Hypothalamus (tissue), 51 donors: ENCODE measurements at regions not wholly inside any gene's neighbourhood (a gene's known extent, or its start where the extent isn't known, plus 50 kb on each side); places are given as distances from the start of the nearest gene placed in this dataset.

Experiments
- DNase-seq, 51 donors: peaks; one replicate each; lab custom pipeline; 2025; lab: John Stamatoyannopoulos, UW

DNA sequence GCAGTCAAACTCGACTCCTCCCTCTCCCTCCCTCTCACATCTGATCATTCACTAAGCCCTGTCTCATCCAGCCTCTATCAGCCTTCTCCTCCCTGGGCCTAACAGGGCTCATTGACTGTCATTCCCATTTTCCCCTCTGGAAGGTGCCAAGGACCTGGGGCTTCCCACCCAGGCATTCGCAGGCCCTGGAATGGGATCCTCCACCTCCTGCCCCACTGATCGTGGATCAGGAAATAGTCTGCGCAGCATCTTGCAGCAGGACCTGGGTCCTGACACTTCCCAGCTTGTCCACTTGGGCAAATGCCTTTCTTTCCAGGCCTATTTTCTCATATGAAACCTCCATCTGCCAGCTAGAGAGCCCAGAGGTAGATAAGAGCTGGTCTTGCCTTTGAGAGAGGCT, 71.2 kb upstream of the ZC3H12A start:
- no peak for DNase-seq

- no peak for DNase-seq
Observed at GRCh38 chr1:37404711-37405110, 69.7 kb upstream of the ZC3H12A start.

GRCh38 chr1:37410105-37410504, 64.3 kb upstream of the ZC3H12A start:
- DNase-seq = peak in 4 of 51 donors; percentile 18 to 64 (median 50)

DNA sequence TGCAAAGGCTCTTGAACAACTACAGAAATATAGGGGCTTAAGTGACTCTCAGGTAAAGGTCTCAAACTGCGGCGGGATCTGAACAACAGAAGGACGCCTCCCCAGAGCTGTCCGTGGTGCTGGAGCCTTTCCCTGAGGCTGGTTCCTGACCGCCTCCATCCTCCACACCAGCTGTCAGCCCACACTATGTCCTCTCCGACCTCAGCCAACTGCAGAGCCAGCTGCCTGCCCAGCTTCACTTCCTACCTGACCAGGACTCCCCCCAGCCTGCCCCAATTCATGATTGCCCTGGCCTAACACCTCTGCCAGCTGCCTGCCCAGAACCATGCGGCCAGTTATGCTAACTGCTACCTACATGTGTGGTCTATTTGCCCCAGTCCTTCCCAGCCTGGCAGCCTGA, 63.6 kb upstream of the ZC3H12A start:
- DNase-seq = peak in 1 of 51 donors; percentile 9

- DNase-seq = peak in 2 of 51 donors; percentile 12 to 30
Observed at GRCh38 chr1:37415611-37416244, 58.7 kb upstream of the ZC3H12A start.

DNA sequence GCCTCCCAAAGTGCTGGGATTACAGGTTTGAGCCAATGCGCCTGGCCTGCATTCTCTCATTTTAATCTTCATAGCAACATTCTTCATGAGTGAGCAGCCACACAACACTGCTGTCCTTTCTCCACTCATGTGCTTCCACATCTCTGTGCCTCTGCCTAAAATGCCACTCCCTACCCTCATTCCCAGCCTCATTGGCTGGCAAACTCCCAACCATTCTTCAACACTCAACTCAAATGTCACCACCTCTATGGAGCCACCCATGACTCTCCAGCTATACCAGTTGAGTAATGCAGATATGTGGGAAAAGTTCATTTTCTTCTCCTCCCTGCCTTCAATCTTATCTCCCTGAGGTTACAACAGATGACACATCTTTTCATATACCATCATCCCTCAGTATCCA, 53.9 kb upstream of the ZC3H12A start:
- DNase-seq = no peak

DNA sequence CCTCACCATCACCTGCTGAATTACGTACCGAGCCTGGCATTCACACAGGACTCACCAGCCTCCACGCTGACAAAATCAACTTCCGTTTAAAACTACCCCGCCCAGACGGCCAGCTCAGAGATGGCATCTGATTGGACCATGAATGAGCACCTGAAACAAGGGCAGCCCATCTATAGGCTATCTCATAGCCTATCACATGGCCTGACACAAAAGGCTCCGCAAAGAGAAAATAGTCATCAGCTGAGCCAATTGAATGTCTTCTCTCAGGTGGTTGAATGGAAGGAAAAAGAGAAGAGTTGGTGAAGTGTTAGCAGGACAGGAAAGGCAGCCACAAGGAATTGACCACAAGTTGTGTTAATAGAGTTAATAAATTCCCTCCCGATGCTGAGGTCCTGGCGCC, 50.6 kb upstream of the ZC3H12A start:
- DNase-seq = no peak

- DNase-seq = no peak
Observed at GRCh38 chr1:37424523-37424922, 49.9 kb upstream of the ZC3H12A start.
